ENCODE measurements at regions not wholly inside any gene's neighbourhood (a gene's known extent, or its start where the extent isn't known, plus 50 kb on each side); places are given as distances from the start of the nearest gene placed in this dataset.

DNA sequence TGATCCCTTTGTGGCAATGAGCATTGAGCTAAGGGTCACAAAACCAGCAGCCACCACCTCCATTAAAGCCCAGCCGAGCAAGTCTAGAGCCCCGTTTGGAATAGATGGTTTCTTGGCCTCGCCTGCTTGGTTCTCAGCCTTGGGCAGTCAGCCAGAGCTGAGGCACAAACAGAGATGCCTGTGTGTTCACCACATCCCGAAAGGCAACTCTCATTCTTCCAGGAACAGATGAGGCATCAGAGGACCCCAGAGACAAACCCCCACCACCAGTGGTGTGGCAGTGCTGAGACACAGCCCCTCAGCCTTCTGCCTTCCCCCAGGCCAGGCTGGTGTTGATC lies 203.3 kb upstream of the ZMIZ1 start:
- H3K9me3 ChIP-seq = no peaks in the 10 kb centered on the region
- peaks cover 0 to 6% (median 0%) of the 10 kb centered on the region in 7 donors for H3K27me3 ChIP-seq
- intact Hi-C loops (cut with DNase I) = loop anchor here in 2 of 10 donors (10.0 kb wide), 2 partner anchors 119 to 179 kb away; no protein-coding TSS in a partner anchor
- no peaks in the 10 kb centered on the region for H3K36me3 ChIP-seq
- no peak overlapping the region for H3K27ac ChIP-seq
- DNase-seq = no peak
- 59 to 61% methylated on average over 4 of the region's 4 CpGs for WGBS, 2 donors
- ATAC-seq = no peak
- H3K4me1 ChIP-seq = peaks cover 0 to 8% (median 0%) of the 10 kb centered on the region in 9 donors
- TF ChIP-seq, protein P1, sequence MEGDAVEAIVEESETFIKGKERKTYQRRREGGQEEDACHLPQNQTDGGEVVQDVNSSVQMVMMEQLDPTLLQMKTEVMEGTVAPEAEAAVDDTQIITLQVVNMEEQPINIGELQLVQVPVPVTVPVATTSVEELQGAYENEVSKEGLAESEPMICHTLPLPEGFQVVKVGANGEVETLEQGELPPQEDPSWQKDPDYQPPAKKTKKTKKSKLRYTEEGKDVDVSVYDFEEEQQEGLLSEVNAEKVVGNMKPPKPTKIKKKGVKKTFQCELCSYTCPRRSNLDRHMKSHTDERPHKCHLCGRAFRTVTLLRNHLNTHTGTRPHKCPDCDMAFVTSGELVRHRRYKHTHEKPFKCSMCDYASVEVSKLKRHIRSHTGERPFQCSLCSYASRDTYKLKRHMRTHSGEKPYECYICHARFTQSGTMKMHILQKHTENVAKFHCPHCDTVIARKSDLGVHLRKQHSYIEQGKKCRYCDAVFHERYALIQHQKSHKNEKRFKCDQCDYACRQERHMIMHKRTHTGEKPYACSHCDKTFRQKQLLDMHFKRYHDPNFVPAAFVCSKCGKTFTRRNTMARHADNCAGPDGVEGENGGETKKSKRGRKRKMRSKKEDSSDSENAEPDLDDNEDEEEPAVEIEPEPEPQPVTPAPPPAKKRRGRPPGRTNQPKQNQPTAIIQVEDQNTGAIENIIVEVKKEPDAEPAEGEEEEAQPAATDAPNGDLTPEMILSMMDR (IDR thresholded peaks at IDR 0.05) = no peak
- H3K4me3 ChIP-seq = no peak overlapping the region

DNA sequence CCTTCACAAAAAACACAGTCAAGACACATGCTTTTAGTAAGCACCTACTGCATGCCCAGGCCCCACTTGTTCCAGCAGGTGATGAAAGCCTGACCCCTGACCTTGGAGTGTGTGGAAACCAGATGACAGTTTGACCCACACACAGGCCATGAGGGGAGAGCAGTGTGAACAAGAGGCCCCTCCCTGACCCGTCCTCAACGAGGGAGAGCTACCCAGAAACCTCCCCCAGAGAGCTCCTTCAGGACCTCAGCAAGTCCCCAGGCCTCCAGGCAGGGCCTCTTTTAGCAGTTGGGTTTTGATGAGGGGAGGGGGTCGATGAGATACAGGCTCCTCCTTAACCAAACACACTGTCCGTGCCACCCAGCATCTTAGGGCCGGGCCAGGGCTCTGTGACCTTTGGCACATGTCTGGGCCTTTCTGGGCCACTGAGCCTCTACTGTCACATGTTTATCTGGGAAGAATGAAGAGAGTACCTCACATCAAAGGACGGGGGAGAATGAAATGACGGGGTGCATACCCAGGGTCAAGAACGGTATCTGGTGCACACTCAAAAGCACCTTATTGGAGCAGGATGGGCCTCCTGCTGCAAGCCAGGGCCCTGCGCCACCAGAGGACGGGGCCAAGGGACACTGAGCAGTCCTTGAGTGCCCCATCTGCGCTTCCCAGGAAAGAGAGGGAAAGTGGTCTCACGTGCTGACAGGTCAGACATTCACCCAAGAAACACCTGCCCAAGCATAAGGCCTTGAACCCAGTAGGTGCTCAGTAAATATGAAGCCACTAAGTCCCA lies 202.6 kb upstream of the ZMIZ1 start:
- intact Hi-C loops (cut with DNase I) = loop anchor here in 2 of 10 donors (10.0 kb wide), 2 partner anchors 119 to 179 kb away; no protein-coding TSS in a partner anchor
- no peak overlapping the region for H3K27ac ChIP-seq
- no peak for ATAC-seq
- H3K4me3 ChIP-seq = no peak overlapping the region
- no peaks in the 10 kb centered on the region for H3K36me3 ChIP-seq
- TF ChIP-seq, protein P1 (IDR thresholded peaks at IDR 0.05) = no peak
- peaks cover 0 to 10% (median 0%) of the 10 kb centered on the region in 7 donors for H3K27me3 ChIP-seq
- no peak for DNase-seq
- H3K9me3 ChIP-seq = no peaks in the 10 kb centered on the region
- H3K4me1 ChIP-seq = peaks cover 0 to 8% (median 0%) of the 10 kb centered on the region in 9 donors
- 94 to 95% methylated on average over 12 of the region's 12 CpGs for WGBS, 2 donors

DNA sequence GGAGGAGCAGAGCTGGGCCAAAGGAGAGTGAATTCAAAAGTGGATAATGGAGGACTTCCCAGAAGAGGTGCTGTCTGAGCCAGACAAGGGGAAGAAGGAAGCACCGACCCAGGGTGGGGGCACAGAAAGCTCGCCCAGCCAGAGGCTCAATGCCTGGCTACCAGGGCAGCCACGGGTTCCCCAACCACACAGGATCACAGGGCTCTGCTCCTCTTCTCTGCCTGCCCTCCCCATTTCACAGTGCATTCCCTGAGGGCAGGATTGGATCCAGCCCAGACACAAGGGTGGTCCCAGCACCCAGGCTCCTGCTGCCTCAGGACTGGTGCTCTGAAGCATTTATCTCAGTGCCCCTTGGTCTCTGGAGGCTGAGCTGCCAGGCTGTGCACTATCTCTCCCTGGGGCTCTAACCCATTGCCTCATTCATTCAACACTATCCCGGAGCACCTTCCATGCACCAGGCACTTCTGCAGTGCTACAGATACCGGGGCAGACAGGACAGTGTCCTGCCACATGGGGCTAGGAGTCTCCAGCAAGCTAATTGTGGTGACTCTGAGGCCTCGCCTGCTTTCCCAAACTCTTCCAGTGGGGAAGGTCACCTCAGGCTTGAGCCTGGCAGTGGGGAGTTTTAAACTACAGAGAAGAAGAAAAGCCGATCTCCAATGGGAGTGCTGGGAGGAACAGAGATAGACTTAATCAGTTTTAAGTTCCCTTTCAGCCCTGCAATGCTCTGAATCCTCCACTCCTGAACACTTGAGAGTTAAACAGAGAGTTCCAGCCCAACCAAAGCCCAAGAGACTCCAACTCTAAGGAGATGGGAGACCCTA lies 201.8 kb upstream of the ZMIZ1 start:
- DNase-seq (no peak), ATAC-seq (peak in 4 of 8 donors; percentile 18 to 54 (median 25))
- peaks cover 0 to 8% (median 0%) of the 10 kb centered on the region in 9 donors for H3K4me1 ChIP-seq
- TF ChIP-seq, protein P1 (IDR thresholded peaks at IDR 0.05) = no peak
- H3K27me3 ChIP-seq = peaks cover 0 to 15% (median 0%) of the 10 kb centered on the region in 7 donors
- intact Hi-C loops (cut with DNase I) = loop anchor here in 2 of 10 donors (10.0 kb wide), 2 partner anchors 118 to 178 kb away; no protein-coding TSS in a partner anchor
- H3K4me3 ChIP-seq = no peak overlapping the region
- H3K27ac ChIP-seq = no peak overlapping the region
- H3K9me3 ChIP-seq = no peaks in the 10 kb centered on the region
- H3K36me3 ChIP-seq = no peaks in the 10 kb centered on the region
- 82% methylated on average over 7 of the region's 7 CpGs for WGBS, 2 donors

DNA sequence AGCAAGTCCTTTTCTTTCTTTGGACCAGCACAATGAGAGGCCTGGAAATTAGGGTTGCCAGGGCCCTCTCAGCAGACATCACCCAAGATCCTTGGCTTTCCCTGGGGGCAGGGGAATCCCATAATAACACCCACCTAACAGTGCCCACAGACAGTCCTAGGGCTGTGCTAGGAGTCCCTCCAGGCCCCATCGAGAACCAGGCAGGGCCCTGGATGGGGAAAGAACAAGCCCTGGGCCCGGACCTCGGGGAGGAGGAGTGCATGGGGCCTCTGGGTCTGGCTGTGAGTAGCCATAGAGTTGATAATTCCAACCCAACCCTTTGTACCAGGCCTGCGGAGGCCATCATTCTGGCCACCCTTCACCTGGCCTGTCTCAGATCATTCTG lies 201.2 kb upstream of the ZMIZ1 start:
- TF ChIP-seq, protein P1 (IDR thresholded peaks at IDR 0.05) = no peak
- ATAC-seq (no peak), DNase-seq (no peak)
- Histone ChIP-seq H3K27ac (no peak overlapping the region), H3K9me3 (no peaks in the 10 kb centered on the region), H3K4me1 (peaks cover 0 to 8% (median 0%) of the 10 kb centered on the region in 9 donors), H3K4me3 (no peak overlapping the region), H3K36me3 (no peaks in the 10 kb centered on the region), H3K27me3 (peaks cover 0 to 15% (median 0%) of the 10 kb centered on the region in 7 donors)
- WGBS, 2 donors = 89 to 93% methylated on average over 4 of the region's 4 CpGs
- intact Hi-C loops (cut with DNase I) = loop anchor here in 2 of 10 donors (10.0 kb wide), 2 partner anchors 117 to 177 kb away; no protein-coding TSS in a partner anchor
